WTC11 (cell line): ENCODE measurements at regions not wholly inside any gene's neighbourhood (a gene's known extent, or its start where the extent isn't known, plus 50 kb on each side); places are given as distances from the start of the nearest gene placed in this dataset.

Experiments used
- ATAC-seq: fragments of 200-7000 bp; cut with Tn5 transposase; 2 replicates; pipeline ENCODE4 v1.10.0; 2021; ENCODE audit warnings: mild to moderate bottlenecking, moderate library complexity
- CTCF ChIA-PET: fragments of 300-600 bp; sonication (Branson Sonifier 250); formaldehyde crosslinking; loops from one replicate; lab custom pipeline; 2021; ENCODE audit warnings: antibody characterized with exemption; lab: Charles Lee
- POLR2A ChIA-PET: fragments of 350-600 bp; sonication (Branson Sonifier 250); formaldehyde crosslinking; loops from one replicate; lab custom pipeline; 2021; ENCODE audit warnings: antibody characterized with exemption; lab: Charles Lee
- DNase-seq: peaks from one replicate; pipeline ENCODE4 v3.0.0; 2021; ENCODE audit warnings: low spot score
- H3K27ac Mint-ChIP-seq: 2 replicates; pipeline ENCODE4 v1.8.0; 2021; ENCODE audit warnings: mixed read lengths
- H3K27me3 Mint-ChIP-seq: 2 replicates; pipeline ENCODE4 v1.8.0; 2021; ENCODE audit warnings: low read depth, mild to moderate bottlenecking, moderate library complexity, mixed read lengths
- H3K36me3 Mint-ChIP-seq: 2 replicates; pipeline ENCODE4 v1.8.0; 2021; ENCODE audit warnings: mixed read lengths
- H3K4me1 Mint-ChIP-seq: 2 replicates; pipeline ENCODE4 v1.8.0; 2022; ENCODE audit warnings: mixed read lengths
- H3K4me3 Mint-ChIP-seq: 2 replicates; pipeline ENCODE4 v1.8.0; 2021; ENCODE audit warnings: mild to moderate bottlenecking, moderate library complexity, mixed read lengths
- H3K9me3 Mint-ChIP-seq: 2 replicates; pipeline ENCODE4 v1.8.0; 2021; ENCODE audit warnings: mixed read lengths
- ARID4B ChIP-seq: sonication (generic); formaldehyde crosslinking; IDR thresholded peaks from 2 replicates; pipeline ENCODE4 v1.8.0; 2023; ENCODE audit warnings: missing genetic modification reagents, mild to moderate bottlenecking, borderline replicate concordance
- ATF2 ChIP-seq: sonication (generic); formaldehyde crosslinking; IDR thresholded peaks from 2 replicates; pipeline ENCODE4 v1.8.1; 2022; ENCODE audit warnings: low read depth, missing genetic modification reagents, borderline replicate concordance
- ATF6 ChIP-seq: sonication (generic); formaldehyde crosslinking; IDR thresholded peaks from 2 replicates; pipeline ENCODE4 v1.8.1; 2023; ENCODE audit warnings: mild to moderate bottlenecking, missing genetic modification reagents
- CREB1 ChIP-seq: sonication (generic); formaldehyde crosslinking; IDR thresholded peaks from 2 replicates; pipeline ENCODE4 v1.8.0; 2023; ENCODE audit warnings: mild to moderate bottlenecking, missing genetic modification reagents
- CREM ChIP-seq: sonication (generic); formaldehyde crosslinking; IDR thresholded peaks from 2 replicates; pipeline ENCODE4 v1.8.1; 2022; ENCODE audit warnings: mild to moderate bottlenecking, missing genetic modification reagents, moderate library complexity
- E2F1 ChIP-seq: sonication (generic); formaldehyde crosslinking; IDR thresholded peaks from 2 replicates; pipeline ENCODE4 v1.8.0; 2022; ENCODE audit warnings: mild to moderate bottlenecking, missing genetic modification reagents
- KAT7 ChIP-seq: sonication (generic); formaldehyde crosslinking; IDR thresholded peaks from 2 replicates; pipeline ENCODE4 v1.8.1; 2023; ENCODE audit warnings: missing genetic modification reagents, mild to moderate bottlenecking, borderline replicate concordance
- MLX ChIP-seq: sonication (generic); formaldehyde crosslinking; IDR thresholded peaks from 2 replicates; pipeline ENCODE4 v1.8.1; 2023; ENCODE audit warnings: mild to moderate bottlenecking, missing genetic modification reagents, moderate library complexity
- PRDM15 ChIP-seq: sonication (generic); formaldehyde crosslinking; IDR thresholded peaks from 2 replicates; pipeline ENCODE4 v1.8.0; 2022; ENCODE audit warnings: missing genetic modification reagents
- SMAD3 ChIP-seq: sonication (generic); formaldehyde crosslinking; IDR thresholded peaks from 2 replicates; pipeline ENCODE4 v1.8.0; 2022; ENCODE audit warnings: missing genetic modification reagents, mild to moderate bottlenecking, borderline replicate concordance
- TCF7 ChIP-seq: sonication (generic); formaldehyde crosslinking; IDR thresholded peaks from 2 replicates; pipeline ENCODE4 v1.8.0; 2022; ENCODE audit warnings: mild to moderate bottlenecking, low read depth, missing genetic modification reagents, moderate library complexity
- TEAD1 ChIP-seq: sonication (generic); formaldehyde crosslinking; IDR thresholded peaks from 2 replicates; pipeline ENCODE4 v1.8.0; 2022; ENCODE audit warnings: mild to moderate bottlenecking, missing genetic modification reagents
- USF1 ChIP-seq: sonication (generic); formaldehyde crosslinking; IDR thresholded peaks from 2 replicates; pipeline ENCODE4 v1.8.0; 2022; ENCODE audit warnings: mild to moderate bottlenecking, missing genetic modification reagents
- ZBTB21 ChIP-seq: sonication (generic); formaldehyde crosslinking; IDR thresholded peaks from 2 replicates; pipeline ENCODE4 v1.8.1; 2023; ENCODE audit warnings: mild to moderate bottlenecking, missing genetic modification reagents, borderline replicate concordance
- ZMAT4 ChIP-seq: fragments of 250-450 bp; sonication (Bioruptor Pico); IDR thresholded peaks from 2 replicates; pipeline ENCODE4 v1.9.0; 2021; ENCODE audit warnings: mild to moderate bottlenecking
- ZNF396 ChIP-seq: fragments of 250-450 bp; sonication (Bioruptor Pico); IDR thresholded peaks from 2 replicates; pipeline ENCODE4 v1.8.0; 2021; ENCODE audit warnings: mild to moderate bottlenecking, moderate library complexity, borderline replicate concordance
- ZNF416 ChIP-seq: fragments of 250-450 bp; sonication (Bioruptor Pico); IDR thresholded peaks from 2 replicates; pipeline ENCODE4 v1.9.0; 2021; ENCODE audit warnings: mild to moderate bottlenecking, inconsistent platforms

GRCh38 chr14:21964180-21964579 lies 290.6 kb upstream of the OR4E1 start:
- Mint-ChIP-seq H3K9me3 (no peaks in the 10 kb centered on the region), H3K36me3 (no peaks in the 10 kb centered on the region), H3K4me3 (no peak overlapping the region), H3K27ac (no peak overlapping the region), H3K27me3 (peaks cover 16% of the 10 kb centered on the region), H3K4me1 (no peaks in the 10 kb centered on the region)
- ChIA-PET CTCF (interaction anchor here (3.0 kb wide), 1 partner anchor 14 kb away, joined by 28 read pairs; no protein-coding TSS in a partner anchor), POLR2A (no interaction called here)
- TF ChIP-seq TCF7 (CRISPR knock-in tag): no peak
- TF ChIP-seq KAT7 (CRISPR knock-in tag): no peak
- no peak for TF ChIP-seq ZNF396 (CRISPR knock-in tag)
- TF ChIP-seq ZBTB21 (CRISPR knock-in tag): no peak
- TF ChIP-seq CREM (CRISPR knock-in tag): no peak
- TF ChIP-seq ARID4B: no peak
- TF ChIP-seq CREB1 (CRISPR knock-in tag): no peak
- TF ChIP-seq USF1 (CRISPR knock-in tag): no peak
- TF ChIP-seq ZNF416 (CRISPR knock-in tag): no peak
- no peak for TF ChIP-seq E2F1 (CRISPR knock-in tag)
- no peak for TF ChIP-seq SMAD3 (CRISPR knock-in tag)
- no peak for TF ChIP-seq PRDM15 (CRISPR knock-in tag)
- no peak for DNase-seq
- ATAC-seq: no peak

GRCh38 chr14:21960636-21961035 lies 287.0 kb upstream of the OR4E1 start:
- H3K4me3 Mint-ChIP-seq: no peak overlapping the region
- H3K36me3 Mint-ChIP-seq: no peaks in the 10 kb centered on the region
- no peak for DNase-seq
- ChIA-PET POLR2A (no interaction called here), CTCF (interaction anchor here (0.9 to 2.7 kb wide), 3 partner anchors 18 to 50 kb away, joined by 3 to 9 read pairs (median 7); no protein-coding TSS in a partner anchor)
- H3K27me3 Mint-ChIP-seq: no peaks in the 10 kb centered on the region; the same call in none of the 2 replicates
- no peak for ATAC-seq
- H3K4me1 Mint-ChIP-seq: no peaks in the 10 kb centered on the region
- peaks cover 3% of the 10 kb centered on the region; the same call in 1 of the 2 replicates for H3K9me3 Mint-ChIP-seq
- H3K27ac Mint-ChIP-seq: no peak overlapping the region
- TF ChIP-seq USF1 (CRISPR knock-in tag) (no peak), TEAD1 (CRISPR knock-in tag) (no peak), MLX (no peak), ATF2 (CRISPR knock-in tag) (no peak), ZNF396 (CRISPR knock-in tag) (no peak), ATF6 (no peak), ZMAT4 (CRISPR knock-in tag) (no peak)
